Stimulated activated CD8-positive, alpha-beta memory T cell treated with anti-CD3 and anti-CD28 coated beads, Interleukin-7, amount 100 ng/mL, for 48 hours (primary cell): ENCODE measurements at regions not wholly inside any gene's neighbourhood (a gene's known extent, or its start where the extent isn't known, plus 50 kb on each side); places are given as distances from the start of the nearest gene placed in this dataset.
"Not testable (repeated sequence)": the region's sequence is repeated elsewhere in the genome, so short reads cannot be mapped to it uniquely, and the experiment has no call there.

Source experiments
- DNase-seq, 2 donors: peaks; one replicate each; pipeline ENCODE4 v3.0.0-alpha.2; 2020; ENCODE audit warnings: low read depth in 1 of 2; ENCODE audit errors: extremely low read depth in 1 of 2

GRCh38 chr3:71964170-71964569 lies 179.2 kb upstream of the PROK2 start:
- no peak for DNase-seq

- DNase-seq: no peak
These were observed 177.8 kb upstream of the PROK2 start for GRCh38 chr3:71962561-71963240.

- DNase-seq: no peak
These were observed 176.9 kb upstream of the PROK2 start for GRCh38 chr3:71961891-71962290.

- no peak for DNase-seq
These were observed 176.4 kb upstream of the PROK2 start for GRCh38 chr3:71961378-71961777.

GRCh38 chr3:71958533-71958932 lies 173.6 kb upstream of the PROK2 start:
- no peak for DNase-seq

GRCh38 chr3:71956716-71957115 lies 171.8 kb upstream of the PROK2 start:
- no peak for DNase-seq

- no peak for DNase-seq
These were observed 171.1 kb upstream of the PROK2 start for GRCh38 chr3:71956069-71956340.

GRCh38 chr3:71955240-71956068 lies 170.5 kb upstream of the PROK2 start:
- DNase-seq: peak in 1 of 2 donors; percentile 42

- DNase-seq: no peak
These were observed 166.9 kb upstream of the PROK2 start for GRCh38 chr3:71951842-71952241.

GRCh38 chr3:71951361-71951760 lies 166.4 kb upstream of the PROK2 start:
- no peak for DNase-seq

GRCh38 chr3:71949442-71949841 lies 164.5 kb upstream of the PROK2 start:
- DNase-seq: no peak

- no peak for DNase-seq
These were observed 159.6 kb upstream of the PROK2 start for GRCh38 chr3:71944482-71945065.

- no peak for DNase-seq
These were observed 157.7 kb upstream of the PROK2 start for GRCh38 chr3:71942432-71943187.

GRCh38 chr3:71940486-71940885 lies 155.5 kb upstream of the PROK2 start:
- no peak for DNase-seq

GRCh38 chr3:71938081-71938480 lies 153.1 kb upstream of the PROK2 start:
- DNase-seq: not testable (repeated sequence)

GRCh38 chr3:71936681-71937080 lies 151.7 kb upstream of the PROK2 start:
- no peak for DNase-seq

- no peak for DNase-seq
These were observed 149.7 kb upstream of the PROK2 start for GRCh38 chr3:71934520-71935270.

GRCh38 chr3:71931922-71932321 lies 147.0 kb upstream of the PROK2 start:
- no peak for DNase-seq

- peak; percentile 0 to 7 for DNase-seq
These were observed 145.4 kb upstream of the PROK2 start for GRCh38 chr3:71930056-71930991.

- DNase-seq: no peak
These were observed 143.3 kb upstream of the PROK2 start for GRCh38 chr3:71928212-71928611.
